ENCODE measurements at regions not wholly inside any gene's neighbourhood (a gene's known extent, or its start where the extent isn't known, plus 50 kb on each side); places are given as distances from the start of the nearest gene placed in this dataset.

- TF ChIP-seq REST (IDR thresholded peaks at IDR 0.05; ENCODE audit: borderline replicate concordance) (no peak), REST (CRISPR knock-in tag; IDR thresholded peaks at IDR 0.05; ENCODE audit: low read depth) (no peak), FOXK2 (conservative IDR thresholded peaks at IDR 0.05 in 1 of 2, IDR thresholded peaks at IDR 0.05 in 1 of 2; ENCODE audit: low read depth in 2 of 2) (no peak), POLR2G (IDR thresholded peaks at IDR 0.05; ENCODE audit: low read depth, low read length) (no peak), CREBBP (IDR thresholded peaks at IDR 0.05; ENCODE audit: low read depth, low read length) (no peak), ERF (CRISPR knock-in tag; IDR thresholded peaks at IDR 0.05) (no peak), NCOA2 (IDR thresholded peaks at IDR 0.05; ENCODE audit: partially characterized antibody in 2 of 2) (no peak), E2F8 (IDR thresholded peaks at IDR 0.05; ENCODE audit: low read depth, partially characterized antibody) (no peak), ZBTB5 (IDR thresholded peaks at IDR 0.05) (no peak), PATZ1 (CRISPR knock-in tag; IDR thresholded peaks at IDR 0.05; ENCODE audit: borderline replicate concordance) (no peak)
These were observed 141.3 kb upstream of the ANK3 start (continued) for GRCh38 chr10:60531006-60531405.
